ENCODE measurements at regions not wholly inside any gene's neighbourhood (a gene's known extent, or its start where the extent isn't known, plus 50 kb on each side); places are given as distances from the start of the nearest gene placed in this dataset.

DNA sequence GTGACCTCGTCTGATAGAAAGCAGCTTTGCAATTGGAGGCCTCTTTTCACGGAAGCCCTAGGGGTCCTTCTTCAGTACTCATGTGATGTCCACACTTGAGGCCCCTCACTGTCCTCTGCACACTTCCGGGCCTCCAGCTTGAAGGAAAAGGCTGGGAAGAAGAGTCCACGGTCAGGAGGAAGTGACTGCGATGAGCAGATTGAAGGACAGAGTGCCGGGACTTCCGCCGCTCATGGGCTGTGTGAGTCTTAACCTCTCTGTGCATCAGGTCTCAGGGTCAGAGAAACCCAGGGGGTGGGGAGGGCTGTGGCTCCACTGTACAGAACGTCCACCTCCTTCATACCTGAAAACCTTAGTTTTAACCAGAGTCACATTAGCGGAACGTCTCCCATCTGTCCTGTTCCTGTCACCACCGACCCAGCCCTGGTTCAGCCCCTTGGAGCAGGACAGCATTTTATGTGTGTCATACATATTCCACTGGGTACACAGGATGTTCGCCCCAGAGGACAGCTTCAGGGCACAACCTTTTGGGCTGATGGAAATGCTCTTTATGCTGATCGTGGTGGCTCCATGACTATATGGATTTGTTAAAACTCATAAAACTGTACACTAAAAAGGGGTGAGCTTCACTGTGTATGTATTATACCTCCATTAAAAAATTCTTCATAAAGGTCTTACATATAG lies 51.0 kb upstream of the SORCS2 start:
- H3K4me1 ChIP-seq (ENCODE audit: control insufficient read depth, insufficient read depth, low read length, poor library complexity, severe bottlenecking): peaks cover 2% of the 10 kb centered on the region
- 86 to 90% methylated on average over 9 to 12 of the region's 14 CpGs for WGBS, 2 experiments (ENCODE audit: insufficient coverage in 2 of 2)
- H3K4me3 ChIP-seq (ENCODE audit: extremely low read depth, insufficient read depth, low read length, poor library complexity, severe bottlenecking): no peak overlapping the region
- H3K27ac ChIP-seq (ENCODE audit: low read depth, low read length, severe bottlenecking): no peak overlapping the region
- no peaks in the 10 kb centered on the region for H3K9me3 ChIP-seq (ENCODE audit: control insufficient read depth, low read length)
- no peaks in the 10 kb centered on the region for H3K36me3 ChIP-seq (ENCODE audit: control insufficient read depth, insufficient read depth, low read length)

- 93 to 96% methylated on average over 6 to 8 of the region's 8 CpGs for WGBS, 2 experiments (ENCODE audit: insufficient coverage in 2 of 2)
- H3K4me3 ChIP-seq (ENCODE audit: extremely low read depth, insufficient read depth, low read length, poor library complexity, severe bottlenecking): no peak overlapping the region
- H3K36me3 ChIP-seq (ENCODE audit: control insufficient read depth, insufficient read depth, low read length): no peaks in the 10 kb centered on the region
- no peaks in the 10 kb centered on the region for H3K9me3 ChIP-seq (ENCODE audit: control insufficient read depth, low read length)
- H3K27ac ChIP-seq (ENCODE audit: low read depth, low read length, severe bottlenecking): no peak overlapping the region
- peaks cover 3% of the 10 kb centered on the region for H3K4me1 ChIP-seq (ENCODE audit: control insufficient read depth, insufficient read depth, low read length, poor library complexity, severe bottlenecking)
Observed at GRCh38 chr4:7140692-7141069, 51.7 kb upstream of the SORCS2 start.

- peaks cover 8% of the 10 kb centered on the region for H3K4me1 ChIP-seq (ENCODE audit: control insufficient read depth, insufficient read depth, low read length, poor library complexity, severe bottlenecking)
- no peak overlapping the region for H3K4me3 ChIP-seq (ENCODE audit: extremely low read depth, insufficient read depth, low read length, poor library complexity, severe bottlenecking)
- H3K27ac ChIP-seq (ENCODE audit: low read depth, low read length, severe bottlenecking): no peak overlapping the region
- no peaks in the 10 kb centered on the region for H3K36me3 ChIP-seq (ENCODE audit: control insufficient read depth, insufficient read depth, low read length)
- H3K9me3 ChIP-seq (ENCODE audit: control insufficient read depth, low read length): no peaks in the 10 kb centered on the region
- WGBS, 2 experiments (ENCODE audit: insufficient coverage in 2 of 2): 88 to 95% methylated on average over 7 to 9 of the region's 11 CpGs
Observed at GRCh38 chr4:7140062-7140691, 52.2 kb upstream of the SORCS2 start.

DNA sequence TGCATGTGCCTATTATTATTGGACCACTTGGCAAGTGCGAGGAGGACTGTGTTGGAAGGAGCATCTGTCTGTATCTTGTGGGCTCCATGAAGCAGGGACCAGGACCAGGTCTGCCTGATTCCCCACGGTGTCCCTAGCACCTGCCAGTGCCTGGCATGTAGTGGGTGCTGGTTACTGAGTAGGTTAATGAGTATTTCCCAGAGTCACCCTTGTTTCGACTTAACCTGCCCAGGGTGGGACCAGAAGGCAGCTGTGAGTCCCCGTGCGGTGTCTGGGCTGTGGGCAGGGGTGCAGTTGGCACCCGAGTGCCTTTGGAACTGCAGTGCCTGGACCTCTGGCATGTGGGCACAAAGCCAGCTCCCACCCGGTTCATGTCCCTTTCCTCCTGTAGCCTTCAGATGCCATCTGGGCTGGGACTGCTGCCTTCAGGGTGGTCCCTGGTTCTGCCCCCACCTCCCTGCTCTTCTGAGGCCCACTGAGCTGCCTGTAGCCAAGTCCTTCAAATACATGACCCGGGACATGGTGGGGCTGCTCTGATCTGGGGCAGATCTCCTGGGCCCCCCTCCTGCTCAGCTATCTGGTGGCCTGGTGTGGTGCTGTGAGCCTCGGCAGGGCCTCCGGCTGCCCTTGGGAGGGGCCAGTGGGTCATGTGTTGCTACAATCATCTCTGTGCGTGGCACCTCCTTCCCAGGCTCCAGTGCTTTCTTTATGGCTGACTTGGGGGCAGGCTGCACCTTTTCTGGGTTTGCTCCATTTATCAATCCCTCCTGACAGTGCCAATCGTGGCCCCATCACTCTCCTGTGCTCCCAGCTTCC lies 53.0 kb upstream of the SORCS2 start:
- 82 to 85% methylated on average over 10 of the region's 12 CpGs for WGBS, 2 experiments (ENCODE audit: insufficient coverage in 2 of 2)
- Histone ChIP-seq H3K4me3 (ENCODE audit: extremely low read depth, insufficient read depth, low read length, poor library complexity, severe bottlenecking) (no peak overlapping the region), H3K27ac (ENCODE audit: low read depth, low read length, severe bottlenecking) (no peak overlapping the region)

GRCh38 chr4:7138223-7139166 lies 53.8 kb upstream of the SORCS2 start:
- Histone ChIP-seq H3K4me1 (ENCODE audit: control insufficient read depth, insufficient read depth, low read length, poor library complexity, severe bottlenecking) (peaks cover 13% of the 10 kb centered on the region), H3K9me3 (ENCODE audit: control insufficient read depth, low read length) (no peaks in the 10 kb centered on the region), H3K4me3 (ENCODE audit: extremely low read depth, insufficient read depth, low read length, poor library complexity, severe bottlenecking) (no peak overlapping the region), H3K27ac (ENCODE audit: low read depth, low read length, severe bottlenecking) (no peak overlapping the region), H3K36me3 (ENCODE audit: control insufficient read depth, insufficient read depth, low read length) (no peaks in the 10 kb centered on the region)
- 88 to 92% methylated on average over 20 to 21 of the region's 21 CpGs for WGBS, 2 experiments (ENCODE audit: insufficient coverage in 2 of 2)

More for the DNA sequence above, 53.0 kb upstream of the SORCS2 start:
- Histone ChIP-seq H3K4me1 (ENCODE audit: control insufficient read depth, insufficient read depth, low read length, poor library complexity, severe bottlenecking) (peaks cover 13% of the 10 kb centered on the region), H3K36me3 (ENCODE audit: control insufficient read depth, insufficient read depth, low read length) (no peaks in the 10 kb centered on the region), H3K9me3 (ENCODE audit: control insufficient read depth, low read length) (no peaks in the 10 kb centered on the region)

DNA sequence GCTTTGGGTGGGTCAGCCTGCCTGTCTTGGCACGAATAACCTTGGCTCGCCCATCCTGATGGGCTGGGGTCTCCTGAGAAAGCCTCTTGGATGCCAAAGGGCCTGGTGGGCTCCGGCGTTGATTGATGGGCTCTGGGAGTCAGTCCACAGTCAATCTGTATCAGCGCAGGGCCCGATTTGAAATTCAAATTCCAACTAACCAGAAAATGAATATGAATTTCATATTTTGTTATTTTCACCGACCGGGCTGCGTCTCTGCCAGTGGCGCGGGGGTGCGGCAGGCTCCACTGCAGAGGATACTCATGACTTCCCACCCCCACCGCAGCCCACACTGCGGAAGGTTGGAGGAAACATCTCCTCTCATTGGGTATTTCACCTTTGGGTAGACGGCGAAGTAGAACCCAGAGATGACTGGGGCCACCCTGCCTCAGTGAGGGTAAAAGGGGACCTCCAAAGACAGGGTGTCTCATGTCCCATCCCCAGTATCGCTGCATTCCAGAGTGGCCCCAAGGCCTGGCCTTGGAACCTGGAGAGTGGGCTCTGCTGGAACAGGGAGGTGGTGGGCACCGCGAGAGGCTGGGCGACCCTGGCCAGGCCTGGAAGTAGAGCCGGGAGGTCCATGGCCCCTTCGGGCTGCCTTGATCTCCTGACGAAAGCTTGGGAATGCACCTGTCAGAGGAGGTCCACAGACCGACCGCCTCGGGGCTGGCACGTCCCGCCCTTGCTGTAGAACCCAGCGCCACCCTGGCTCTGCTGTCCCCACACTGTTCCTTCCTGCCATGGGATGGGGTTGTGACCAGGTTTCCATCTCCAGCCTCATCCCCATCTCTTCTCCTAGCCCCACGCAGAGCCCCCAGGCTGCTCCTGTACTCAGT lies 54.8 kb upstream of the SORCS2 start:
- 90 to 91% methylated on average over 28 of the region's 30 CpGs for WGBS, 2 experiments (ENCODE audit: insufficient coverage in 2 of 2)
- Histone ChIP-seq H3K9me3 (ENCODE audit: control insufficient read depth, low read length) (peaks cover 4% of the 10 kb centered on the region), H3K4me1 (ENCODE audit: control insufficient read depth, insufficient read depth, low read length, poor library complexity, severe bottlenecking) (peaks cover 13% of the 10 kb centered on the region), H3K27ac (ENCODE audit: low read depth, low read length, severe bottlenecking) (no peak overlapping the region), H3K4me3 (ENCODE audit: extremely low read depth, insufficient read depth, low read length, poor library complexity, severe bottlenecking) (no peak overlapping the region), H3K36me3 (ENCODE audit: control insufficient read depth, insufficient read depth, low read length) (no peaks in the 10 kb centered on the region)

DNA sequence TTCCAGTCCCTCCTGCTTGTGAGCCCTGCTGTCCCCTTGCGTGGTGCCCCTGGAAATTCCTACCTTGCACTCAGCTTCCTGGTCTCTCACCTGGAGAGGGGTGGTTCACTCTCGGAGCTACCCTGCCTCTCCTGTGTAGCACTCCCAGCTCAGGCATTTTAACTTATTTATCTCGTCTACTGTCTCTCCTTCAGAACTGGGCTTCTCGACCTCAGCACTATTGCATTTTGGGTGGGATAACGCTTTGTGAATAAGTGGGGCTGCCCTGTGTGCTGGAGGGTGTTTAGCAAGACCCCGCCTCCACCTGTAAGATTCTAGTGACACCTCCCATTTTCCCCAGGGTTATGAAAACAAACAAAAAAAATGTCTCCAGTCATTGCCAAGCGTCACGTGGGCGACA lies 56.0 kb upstream of the SORCS2 start:
- H3K27ac ChIP-seq (ENCODE audit: low read depth, low read length, severe bottlenecking): no peak overlapping the region
- H3K9me3 ChIP-seq (ENCODE audit: control insufficient read depth, low read length): peaks cover 4% of the 10 kb centered on the region
- no peaks in the 10 kb centered on the region for H3K36me3 ChIP-seq (ENCODE audit: control insufficient read depth, insufficient read depth, low read length)
- no peak overlapping the region for H3K4me3 ChIP-seq (ENCODE audit: extremely low read depth, insufficient read depth, low read length, poor library complexity, severe bottlenecking)
- H3K4me1 ChIP-seq (ENCODE audit: control insufficient read depth, insufficient read depth, low read length, poor library complexity, severe bottlenecking): peaks cover 13% of the 10 kb centered on the region
- 78 to 79% methylated on average over 6 to 8 of the region's 9 CpGs for WGBS, 2 experiments (ENCODE audit: insufficient coverage in 2 of 2)

DNA sequence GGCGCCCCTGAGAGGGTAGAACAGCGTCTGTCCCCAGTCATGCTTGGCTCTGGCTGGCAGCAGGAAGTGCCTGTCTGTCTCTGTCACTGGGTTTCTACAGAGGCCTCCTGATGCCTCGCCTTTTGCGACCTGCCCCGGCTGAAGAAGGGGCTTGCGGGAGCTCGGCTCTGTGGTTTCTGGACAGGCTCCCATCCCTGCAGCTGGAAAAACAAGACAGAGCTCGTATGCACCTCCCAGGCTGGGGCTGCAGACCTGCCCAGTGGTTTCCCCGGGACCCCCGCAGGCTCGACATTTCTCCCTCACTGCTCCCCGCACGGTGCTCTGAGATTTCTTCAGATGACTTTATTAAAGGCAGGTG lies 57.0 kb upstream of the SORCS2 start:
- Histone ChIP-seq H3K36me3 (ENCODE audit: control insufficient read depth, insufficient read depth, low read length) (no peaks in the 10 kb centered on the region), H3K4me3 (ENCODE audit: extremely low read depth, insufficient read depth, low read length, poor library complexity, severe bottlenecking) (no peak overlapping the region), H3K9me3 (ENCODE audit: control insufficient read depth, low read length) (peaks cover 4% of the 10 kb centered on the region), H3K4me1 (ENCODE audit: control insufficient read depth, insufficient read depth, low read length, poor library complexity, severe bottlenecking) (peaks cover 13% of the 10 kb centered on the region), H3K27ac (ENCODE audit: low read depth, low read length, severe bottlenecking) (no peak overlapping the region)
- WGBS, 2 experiments (ENCODE audit: insufficient coverage in 2 of 2): 76 to 81% methylated on average over 9 to 13 of the region's 13 CpGs

- Histone ChIP-seq H3K9me3 (ENCODE audit: control insufficient read depth, low read length) (peaks cover 4% of the 10 kb centered on the region), H3K27ac (ENCODE audit: low read depth, low read length, severe bottlenecking) (peak overlapping the region; percentile 16), H3K4me3 (ENCODE audit: extremely low read depth, insufficient read depth, low read length, poor library complexity, severe bottlenecking) (no peak overlapping the region), H3K4me1 (ENCODE audit: control insufficient read depth, insufficient read depth, low read length, poor library complexity, severe bottlenecking) (peaks cover 16% of the 10 kb centered on the region), H3K36me3 (ENCODE audit: control insufficient read depth, insufficient read depth, low read length) (no peaks in the 10 kb centered on the region)
- 82 to 84% methylated on average over 9 to 10 of the region's 12 CpGs for WGBS, 2 experiments (ENCODE audit: insufficient coverage in 2 of 2)
Observed at GRCh38 chr4:7134737-7135388, 57.5 kb upstream of the SORCS2 start.

All from mesodermal cell (in vitro differentiated cells).